ENCODE measurements at regions not wholly inside any gene's neighbourhood (a gene's known extent, or its start where the extent isn't known, plus 50 kb on each side); places are given as distances from the start of the nearest gene placed in this dataset.

- no peak overlapping the region for H3K27ac ChIP-seq
- intact Hi-C loops (cut with DNase I) = no loop called here
- no peaks in the 10 kb centered on the region for H3K36me3 ChIP-seq
- no peaks in the 10 kb centered on the region for H3K9me3 ChIP-seq
- H3K27me3 ChIP-seq = no peaks in the 10 kb centered on the region
- no peak overlapping the region for H3K4me3 ChIP-seq (replicated peaks in 1 of 3)
- TF ChIP-seq, protein P1, sequence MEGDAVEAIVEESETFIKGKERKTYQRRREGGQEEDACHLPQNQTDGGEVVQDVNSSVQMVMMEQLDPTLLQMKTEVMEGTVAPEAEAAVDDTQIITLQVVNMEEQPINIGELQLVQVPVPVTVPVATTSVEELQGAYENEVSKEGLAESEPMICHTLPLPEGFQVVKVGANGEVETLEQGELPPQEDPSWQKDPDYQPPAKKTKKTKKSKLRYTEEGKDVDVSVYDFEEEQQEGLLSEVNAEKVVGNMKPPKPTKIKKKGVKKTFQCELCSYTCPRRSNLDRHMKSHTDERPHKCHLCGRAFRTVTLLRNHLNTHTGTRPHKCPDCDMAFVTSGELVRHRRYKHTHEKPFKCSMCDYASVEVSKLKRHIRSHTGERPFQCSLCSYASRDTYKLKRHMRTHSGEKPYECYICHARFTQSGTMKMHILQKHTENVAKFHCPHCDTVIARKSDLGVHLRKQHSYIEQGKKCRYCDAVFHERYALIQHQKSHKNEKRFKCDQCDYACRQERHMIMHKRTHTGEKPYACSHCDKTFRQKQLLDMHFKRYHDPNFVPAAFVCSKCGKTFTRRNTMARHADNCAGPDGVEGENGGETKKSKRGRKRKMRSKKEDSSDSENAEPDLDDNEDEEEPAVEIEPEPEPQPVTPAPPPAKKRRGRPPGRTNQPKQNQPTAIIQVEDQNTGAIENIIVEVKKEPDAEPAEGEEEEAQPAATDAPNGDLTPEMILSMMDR (IDR thresholded peaks at IDR 0.05) = no peak
- no peak for TF ChIP-seq POLR2A (IDR thresholded peaks at IDR 0.05)
- H3K4me1 ChIP-seq = no peaks in the 10 kb centered on the region
- DNase-seq = no peak
Observed at GRCh38 chr2:180690611-180691010, 289.8 kb upstream of the UBE2E3 start.

GRCh38 chr2:180682871-180683270, 297.5 kb upstream of the UBE2E3 start:
- Histone ChIP-seq H3K36me3 (no peaks in the 10 kb centered on the region), H3K4me1 (no peaks in the 10 kb centered on the region), H3K27me3 (no peaks in the 10 kb centered on the region), H3K4me3 (replicated peaks in 1 of 3) (no peak overlapping the region), H3K9me3 (no peaks in the 10 kb centered on the region), H3K27ac (no peak overlapping the region)
- TF ChIP-seq, protein P1 (IDR thresholded peaks at IDR 0.05) = no peak
- TF ChIP-seq POLR2A (IDR thresholded peaks at IDR 0.05) = no peak
- DNase-seq = no peak
- WGBS, 2 donors = 89 to 92% methylated on average over 1 of the region's 1 CpG
- intact Hi-C loops (cut with DNase I) = no loop called here

DNA sequence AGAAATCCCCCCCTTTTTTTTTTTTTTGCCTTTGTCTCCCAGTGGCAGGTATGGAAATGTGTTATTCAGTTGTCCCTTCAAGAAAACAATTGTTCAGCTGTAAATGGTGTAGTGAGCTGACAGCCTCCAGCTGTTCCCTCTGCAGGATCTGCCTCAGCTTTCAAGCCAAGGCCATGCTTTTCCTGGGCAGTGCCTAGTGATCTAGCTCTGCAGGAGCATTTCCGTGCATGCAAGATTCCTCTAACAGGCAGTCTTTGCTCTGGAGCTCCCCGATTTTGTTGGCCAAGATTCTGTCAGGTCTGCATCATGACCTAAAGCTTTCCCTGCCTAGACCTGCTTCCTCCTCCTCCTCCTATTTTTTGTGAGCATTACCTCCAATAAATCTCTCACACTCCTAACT, 300.7 kb upstream of the UBE2E3 start:
- Histone ChIP-seq H3K4me1 (no peaks in the 10 kb centered on the region), H3K4me3 (replicated peaks in 1 of 3) (no peak overlapping the region), H3K27me3 (no peaks in the 10 kb centered on the region), H3K36me3 (no peaks in the 10 kb centered on the region), H3K27ac (no peak overlapping the region), H3K9me3 (no peaks in the 10 kb centered on the region)
- WGBS, 2 donors = 33 to 49% methylated on average over 2 of the region's 2 CpGs
- intact Hi-C loops (cut with DNase I) = no loop called here
- no peak for DNase-seq
- TF ChIP-seq, protein P1 (IDR thresholded peaks at IDR 0.05) = no peak
- TF ChIP-seq POLR2A (IDR thresholded peaks at IDR 0.05) = no peak

DNA sequence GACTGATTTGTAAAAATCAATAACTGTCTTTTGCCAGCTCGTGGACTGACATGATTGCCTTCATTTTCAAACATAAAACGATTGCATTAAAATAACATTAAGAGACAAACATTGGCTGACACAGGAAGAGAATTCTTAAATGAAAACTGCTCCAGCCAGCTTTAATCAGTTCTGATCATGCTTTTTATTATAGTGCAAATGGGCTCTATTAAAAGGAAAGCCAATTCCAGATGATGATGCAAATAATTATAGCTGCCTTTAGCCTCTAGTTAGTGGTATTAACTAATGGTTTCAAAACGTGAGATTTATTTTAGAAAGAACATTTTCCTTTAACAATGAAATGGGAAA, 301.8 kb upstream of the UBE2E3 start:
- Histone ChIP-seq H3K36me3 (no peaks in the 10 kb centered on the region), H3K9me3 (no peaks in the 10 kb centered on the region), H3K4me3 (replicated peaks in 1 of 3) (no peak overlapping the region), H3K4me1 (no peaks in the 10 kb centered on the region), H3K27me3 (no peaks in the 10 kb centered on the region), H3K27ac (no peak overlapping the region)
- TF ChIP-seq POLR2A (IDR thresholded peaks at IDR 0.05) = no peak
- TF ChIP-seq, protein P1 (IDR thresholded peaks at IDR 0.05) = no peak
- intact Hi-C loops (cut with DNase I) = no loop called here
- DNase-seq = no peak
- whole genome bisulfite sequencing, 2 donors = 46 to 47% methylated on average over 3 of the region's 3 CpGs

- no peaks in the 10 kb centered on the region for H3K27me3 ChIP-seq
- intact Hi-C loops (cut with DNase I) = no loop called here
- DNase-seq = no peak
- TF ChIP-seq POLR2A (IDR thresholded peaks at IDR 0.05) = no peak
- TF ChIP-seq, protein P1 (IDR thresholded peaks at IDR 0.05) = no peak
- no peak overlapping the region for H3K4me3 ChIP-seq (replicated peaks in 1 of 3)
- no peak overlapping the region for H3K27ac ChIP-seq
- no peaks in the 10 kb centered on the region for H3K36me3 ChIP-seq
- H3K9me3 ChIP-seq = no peaks in the 10 kb centered on the region
- WGBS, 2 donors = 77 to 87% methylated on average over 3 of the region's 3 CpGs
- H3K4me1 ChIP-seq = no peaks in the 10 kb centered on the region
Observed at GRCh38 chr2:180677930-180678624, 302.3 kb upstream of the UBE2E3 start.
